Brain pericyte (primary cell): ENCODE measurements at regions not wholly inside any gene's neighbourhood (a gene's known extent, or its start where the extent isn't known, plus 50 kb on each side); places are given as distances from the start of the nearest gene placed in this dataset.
A peak's percentile ranks its signal among the peaks of the same experiment; 100 is the strongest.

Source experiments
- DNase-seq: peaks from one replicate; pipeline ENCODE4 v3.0.0-alpha.2; 2012; ENCODE audit warnings: low read depth, low spot score

- no peak for DNase-seq
Observed at GRCh38 chr7:42617806-42618457, 293.9 kb downstream of the C7orf25 start.

- DNase-seq: no peak
Observed at GRCh38 chr7:42617071-42617765, 294.7 kb downstream of the C7orf25 start.

- DNase-seq: no peak
Observed at GRCh38 chr7:42614636-42615035, 297.2 kb downstream of the C7orf25 start.

GRCh38 chr7:42611961-42612360 is 299.9 kb downstream of the C7orf25 start:
- no peak for DNase-seq

GRCh38 chr7:42611289-42611928 is 300.5 kb downstream of the C7orf25 start:
- DNase-seq: no peak

- no peak for DNase-seq
Observed at GRCh38 chr7:42606193-42606905, 305.5 kb downstream of the C7orf25 start.

GRCh38 chr7:42605406-42606192 is 306.3 kb downstream of the C7orf25 start:
- peak; percentile 38 for DNase-seq

- DNase-seq: no peak
Observed at GRCh38 chr7:42603496-42603895, 308.4 kb downstream of the C7orf25 start.

GRCh38 chr7:42597300-42597699 is 314.6 kb downstream of the C7orf25 start:
- no peak for DNase-seq

GRCh38 chr7:42596737-42597136 is 315.1 kb downstream of the C7orf25 start:
- no peak for DNase-seq

- no peak for DNase-seq
Observed at GRCh38 chr7:42593860-42594259, 318.0 kb downstream of the C7orf25 start.

GRCh38 chr7:42590771-42591310 is 321.0 kb downstream of the C7orf25 start:
- no peak for DNase-seq

- DNase-seq: no peak
Observed at GRCh38 chr7:42588876-42589275, 323.0 kb downstream of the C7orf25 start.

GRCh38 chr7:42587806-42588205 is 324.1 kb downstream of the C7orf25 start:
- no peak for DNase-seq

- DNase-seq: no peak
Observed at GRCh38 chr7:42580061-42580460, 331.8 kb downstream of the C7orf25 start.

GRCh38 chr7:42575171-42575570 is 336.7 kb downstream of the C7orf25 start:
- no peak for DNase-seq

- no peak for DNase-seq
Observed at GRCh38 chr7:42574685-42575084, 337.2 kb downstream of the C7orf25 start.

GRCh38 chr7:42573881-42574672 is 337.1 kb upstream of the GLI3 start:
- DNase-seq: no peak

GRCh38 chr7:42572561-42572960 is 335.6 kb upstream of the GLI3 start:
- no peak for DNase-seq

GRCh38 chr7:42572056-42572455 is 335.0 kb upstream of the GLI3 start:
- no peak for DNase-seq
